ENCODE measurements at regions not wholly inside any gene's neighbourhood (a gene's known extent, or its start where the extent isn't known, plus 50 kb on each side); places are given as distances from the start of the nearest gene placed in this dataset.

DNA sequence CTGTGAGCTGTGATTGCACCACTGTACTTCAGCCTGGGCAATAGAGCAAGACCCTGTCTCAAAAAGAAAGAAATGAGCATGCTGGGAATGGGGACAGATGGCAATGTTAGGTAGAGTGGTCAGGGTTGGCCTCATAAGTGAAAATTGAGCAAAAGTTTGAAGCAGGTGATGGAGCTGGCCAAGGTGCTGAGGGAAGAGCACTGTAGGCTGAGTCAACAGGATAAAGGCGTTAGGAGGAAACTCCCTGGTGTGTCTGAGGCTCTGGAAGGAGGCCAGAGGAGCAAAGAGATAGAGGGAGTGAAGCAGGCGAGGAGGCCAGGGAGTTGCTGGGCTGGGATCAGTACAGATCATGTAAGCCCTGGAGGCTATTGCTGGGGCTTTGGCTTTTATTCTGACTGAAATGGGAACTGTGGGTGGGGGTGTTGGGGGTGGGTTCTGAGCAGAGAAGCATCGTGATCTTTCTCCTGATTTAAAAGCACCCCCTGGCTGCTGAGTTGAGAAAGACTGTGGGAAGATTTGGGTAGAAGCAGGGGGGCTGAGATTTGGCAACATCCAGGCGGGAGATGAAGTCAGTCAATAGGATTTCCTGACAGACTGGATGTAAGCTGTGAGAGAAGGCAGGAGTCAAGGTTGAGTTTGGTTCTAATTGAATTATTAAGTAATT lies 52.5 kb upstream of the VKORC1L1 start:
- no peaks in the 10 kb centered on the region for H3K9me3 ChIP-seq
- no peaks in the 10 kb centered on the region for H3K36me3 ChIP-seq
- no peak for DNase-seq
- no peaks in the 10 kb centered on the region for H3K27me3 ChIP-seq
- WGBS, 2 donors: 58 to 63% methylated on average over 4 of the region's 4 CpGs
- intact Hi-C loops (cut with DNase I): no loop called here
- no peak overlapping the region for H3K4me3 ChIP-seq
- H3K27ac ChIP-seq: no peak overlapping the region
- no peaks in the 10 kb centered on the region for H3K4me1 ChIP-seq
- TF ChIP-seq, protein P1, sequence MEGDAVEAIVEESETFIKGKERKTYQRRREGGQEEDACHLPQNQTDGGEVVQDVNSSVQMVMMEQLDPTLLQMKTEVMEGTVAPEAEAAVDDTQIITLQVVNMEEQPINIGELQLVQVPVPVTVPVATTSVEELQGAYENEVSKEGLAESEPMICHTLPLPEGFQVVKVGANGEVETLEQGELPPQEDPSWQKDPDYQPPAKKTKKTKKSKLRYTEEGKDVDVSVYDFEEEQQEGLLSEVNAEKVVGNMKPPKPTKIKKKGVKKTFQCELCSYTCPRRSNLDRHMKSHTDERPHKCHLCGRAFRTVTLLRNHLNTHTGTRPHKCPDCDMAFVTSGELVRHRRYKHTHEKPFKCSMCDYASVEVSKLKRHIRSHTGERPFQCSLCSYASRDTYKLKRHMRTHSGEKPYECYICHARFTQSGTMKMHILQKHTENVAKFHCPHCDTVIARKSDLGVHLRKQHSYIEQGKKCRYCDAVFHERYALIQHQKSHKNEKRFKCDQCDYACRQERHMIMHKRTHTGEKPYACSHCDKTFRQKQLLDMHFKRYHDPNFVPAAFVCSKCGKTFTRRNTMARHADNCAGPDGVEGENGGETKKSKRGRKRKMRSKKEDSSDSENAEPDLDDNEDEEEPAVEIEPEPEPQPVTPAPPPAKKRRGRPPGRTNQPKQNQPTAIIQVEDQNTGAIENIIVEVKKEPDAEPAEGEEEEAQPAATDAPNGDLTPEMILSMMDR (IDR thresholded peaks at IDR 0.05): no peak
- TF ChIP-seq POLR2AphosphoS5 (IDR thresholded peaks at IDR 0.05) (no peak), POLR2A (IDR thresholded peaks at IDR 0.05) (no peak), EP300 (IDR thresholded peaks at IDR 0.05) (no peak)

Small RNA genes in the stretch of these regions (small RNA-seq; reads per million reads assigned to genes)
- gene AC114501.1 (0 reads per million in 3 donors), gene RNU6-912P (0 reads per million in 3 donors), gene SNORA15B-2 (0 reads per million in 3 donors), gene SNORA22 (0 reads per million in 3 donors)
